ENCODE measurements at regions not wholly inside any gene's neighbourhood (a gene's known extent, or its start where the extent isn't known, plus 50 kb on each side); places are given as distances from the start of the nearest gene placed in this dataset.

DNA sequence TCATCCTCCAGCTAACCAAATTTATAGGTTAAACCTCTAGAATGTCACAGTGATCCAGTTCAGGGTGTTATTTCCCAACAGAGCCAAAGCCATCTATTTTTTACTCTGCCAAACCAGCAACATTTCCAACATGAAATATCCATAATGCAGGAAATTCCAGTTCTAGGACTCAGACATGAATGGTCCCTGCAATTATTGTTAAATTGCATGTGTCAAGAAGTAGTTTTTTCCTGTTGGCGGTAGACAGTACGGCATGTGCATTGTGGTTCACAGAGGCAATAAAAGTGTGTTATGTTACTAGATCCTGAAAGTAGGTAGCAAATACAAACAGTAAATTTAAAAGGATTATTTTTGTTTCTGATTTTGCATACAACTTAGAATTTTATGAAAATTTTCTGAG is 215.7 kb upstream of the THBS1 start:
- no peak overlapping the region for H3K4me3 ChIP-seq (replicated peaks; ENCODE audit: low read depth, low read length)
- no peak for DNase-seq (ENCODE audit: extremely low read depth, low read depth)
- TF ChIP-seq, protein P1, sequence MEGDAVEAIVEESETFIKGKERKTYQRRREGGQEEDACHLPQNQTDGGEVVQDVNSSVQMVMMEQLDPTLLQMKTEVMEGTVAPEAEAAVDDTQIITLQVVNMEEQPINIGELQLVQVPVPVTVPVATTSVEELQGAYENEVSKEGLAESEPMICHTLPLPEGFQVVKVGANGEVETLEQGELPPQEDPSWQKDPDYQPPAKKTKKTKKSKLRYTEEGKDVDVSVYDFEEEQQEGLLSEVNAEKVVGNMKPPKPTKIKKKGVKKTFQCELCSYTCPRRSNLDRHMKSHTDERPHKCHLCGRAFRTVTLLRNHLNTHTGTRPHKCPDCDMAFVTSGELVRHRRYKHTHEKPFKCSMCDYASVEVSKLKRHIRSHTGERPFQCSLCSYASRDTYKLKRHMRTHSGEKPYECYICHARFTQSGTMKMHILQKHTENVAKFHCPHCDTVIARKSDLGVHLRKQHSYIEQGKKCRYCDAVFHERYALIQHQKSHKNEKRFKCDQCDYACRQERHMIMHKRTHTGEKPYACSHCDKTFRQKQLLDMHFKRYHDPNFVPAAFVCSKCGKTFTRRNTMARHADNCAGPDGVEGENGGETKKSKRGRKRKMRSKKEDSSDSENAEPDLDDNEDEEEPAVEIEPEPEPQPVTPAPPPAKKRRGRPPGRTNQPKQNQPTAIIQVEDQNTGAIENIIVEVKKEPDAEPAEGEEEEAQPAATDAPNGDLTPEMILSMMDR (IDR thresholded peaks at IDR 0.05; ENCODE audit: low read depth, low read length, missing control alignments) = no peak

DNA sequence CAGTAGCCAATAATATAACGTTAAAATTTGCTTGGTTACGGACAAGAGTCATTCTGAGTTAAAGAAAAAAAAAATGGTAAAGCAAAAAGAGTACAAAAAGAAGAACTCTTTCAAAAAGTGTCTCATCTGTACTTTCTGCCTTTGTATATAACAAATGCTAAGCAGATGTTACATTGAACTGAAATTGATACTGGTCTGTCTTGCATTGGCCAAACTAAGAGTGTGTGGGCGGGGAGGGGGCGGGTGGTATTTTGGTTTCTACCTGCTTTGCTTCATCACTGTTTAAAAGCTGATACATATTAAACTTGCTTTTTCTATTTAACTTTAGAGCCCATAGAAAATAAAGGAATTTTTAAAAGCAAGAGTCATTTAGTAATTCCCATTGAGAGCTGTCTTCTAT is 215.0 kb upstream of the THBS1 start:
- no peak overlapping the region for H3K4me3 ChIP-seq (replicated peaks; ENCODE audit: low read depth, low read length)
- TF ChIP-seq, protein P1 (IDR thresholded peaks at IDR 0.05; ENCODE audit: low read depth, low read length, missing control alignments) = no peak
- DNase-seq (ENCODE audit: extremely low read depth, low read depth) = no peak

DNA sequence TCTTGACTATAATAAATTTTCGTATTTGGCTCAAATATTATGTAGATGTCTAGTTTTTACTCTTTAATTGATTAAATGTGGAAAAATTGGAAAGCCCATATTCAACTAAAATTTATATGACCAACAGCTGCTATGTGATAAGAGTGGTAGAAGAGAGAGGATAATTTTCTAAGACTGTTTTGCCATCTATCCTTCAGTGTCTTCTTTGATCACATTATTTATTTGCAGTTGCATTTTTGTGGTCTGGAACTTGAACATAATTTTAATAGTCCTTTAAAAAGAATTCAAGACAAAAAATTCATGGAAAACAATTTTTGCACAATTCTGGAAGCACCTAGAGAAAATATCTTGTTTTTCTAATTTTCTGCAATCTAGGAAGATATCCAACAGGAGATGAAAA is 213.3 kb upstream of the THBS1 start:
- no peak for DNase-seq (ENCODE audit: extremely low read depth, low read depth)
- TF ChIP-seq, protein P1 (IDR thresholded peaks at IDR 0.05; ENCODE audit: low read depth, low read length, missing control alignments) = no peak
- no peak overlapping the region for H3K4me3 ChIP-seq (replicated peaks; ENCODE audit: low read depth, low read length)

DNA sequence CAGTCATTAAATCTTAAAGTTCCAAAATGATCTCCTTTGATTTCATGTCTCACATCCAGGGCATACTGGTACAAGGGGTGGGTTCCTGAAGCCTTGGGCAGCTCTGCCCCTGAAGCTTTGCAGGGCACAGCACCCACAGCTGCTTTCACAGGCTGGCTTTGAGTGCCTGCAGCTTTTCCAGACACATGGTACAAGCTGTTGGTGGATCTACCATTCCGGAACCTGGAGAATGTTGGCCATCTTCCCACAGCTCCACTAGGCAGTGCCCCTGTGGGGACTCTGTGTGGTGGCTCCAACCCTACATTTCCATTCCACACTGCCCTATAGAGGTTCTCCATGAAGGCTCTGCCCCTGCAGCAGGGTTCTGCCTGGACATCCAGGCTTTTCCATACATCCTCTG is 211.1 kb upstream of the THBS1 start:
- TF ChIP-seq, protein P1 (IDR thresholded peaks at IDR 0.05; ENCODE audit: low read depth, low read length, missing control alignments) = no peak

DNA sequence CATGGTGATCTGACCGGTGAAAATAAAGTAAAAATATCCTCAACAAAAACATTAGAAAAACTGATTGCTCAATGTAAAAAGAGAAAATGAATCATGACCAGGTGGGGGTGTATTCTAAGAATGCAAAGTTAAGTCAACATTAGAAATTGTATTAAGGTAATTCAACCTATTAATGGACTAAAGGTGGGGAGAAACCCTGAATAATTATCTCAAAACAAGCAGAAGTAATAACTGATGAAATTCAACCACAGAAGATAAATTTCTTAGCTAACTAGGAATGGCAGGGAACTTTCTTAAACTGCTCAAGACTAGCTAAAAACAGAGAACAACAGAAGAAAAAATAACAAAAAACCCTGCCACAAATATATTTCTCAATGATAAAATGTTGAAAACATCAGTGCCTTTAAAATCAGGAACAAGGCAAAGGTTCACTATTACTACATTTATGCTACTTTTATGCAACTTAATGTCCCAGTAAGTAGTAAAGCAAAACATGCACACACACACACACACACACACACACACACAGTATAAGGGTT is 204.4 kb upstream of the THBS1 start:
- DNase-seq (ENCODE audit: extremely low read depth, low read depth) = no peak
- TF ChIP-seq, protein P1 (IDR thresholded peaks at IDR 0.05; ENCODE audit: low read depth, low read length, missing control alignments) = no peak
- H3K4me3 ChIP-seq (replicated peaks; ENCODE audit: low read depth, low read length) = no peak overlapping the region

More for the DNA sequence above, 211.1 kb upstream of the THBS1 start:
- no peak overlapping the region for H3K4me3 ChIP-seq (replicated peaks; ENCODE audit: low read depth, low read length)
- no peak for DNase-seq (ENCODE audit: extremely low read depth, low read depth)

DNA sequence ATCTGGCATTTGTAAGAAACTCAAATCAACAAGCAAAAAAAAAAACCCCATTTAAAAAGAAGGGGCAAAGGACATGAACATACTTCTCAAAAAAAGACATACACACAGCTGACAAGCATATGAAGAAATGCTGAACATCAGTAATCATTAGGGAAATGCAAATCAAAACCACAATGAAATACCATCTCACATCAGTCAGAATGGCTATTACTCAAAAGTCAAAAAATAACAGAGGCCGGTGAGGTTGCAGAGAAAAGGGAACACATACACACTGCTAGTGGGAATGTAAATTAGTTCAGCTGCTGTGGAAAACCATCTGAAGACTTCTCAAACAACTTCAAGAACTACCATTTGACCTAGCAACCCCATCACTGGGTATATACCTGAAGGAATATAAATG is 199.4 kb upstream of the THBS1 start:
- TF ChIP-seq, protein P1 (IDR thresholded peaks at IDR 0.05; ENCODE audit: low read depth, low read length, missing control alignments) = no peak
- H3K4me3 ChIP-seq (replicated peaks; ENCODE audit: low read depth, low read length) = no peak overlapping the region
- DNase-seq (ENCODE audit: extremely low read depth, low read depth) = no peak

DNA sequence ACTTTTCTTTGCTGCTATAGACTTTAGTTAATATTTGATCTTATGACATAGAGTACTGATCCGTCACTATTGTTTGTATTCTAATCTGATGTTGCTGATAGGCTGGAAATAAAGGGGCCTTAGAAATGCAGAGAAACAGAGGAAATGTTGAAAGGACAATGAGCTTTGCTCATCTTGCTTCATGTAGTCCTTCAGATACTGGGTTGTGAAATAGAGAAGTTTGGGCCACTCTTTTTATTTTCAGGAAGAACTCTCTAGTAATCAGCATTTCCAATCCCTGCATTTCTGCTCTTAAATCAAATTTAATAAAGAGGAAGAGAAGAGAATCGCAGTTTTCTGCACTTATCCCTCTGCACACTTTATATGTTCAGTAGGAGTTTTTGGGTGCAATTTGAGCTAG is 192.8 kb upstream of the THBS1 start:
- TF ChIP-seq, protein P1 (IDR thresholded peaks at IDR 0.05; ENCODE audit: low read depth, low read length, missing control alignments) = no peak
- no peak overlapping the region for H3K4me3 ChIP-seq (replicated peaks; ENCODE audit: low read depth, low read length)
- DNase-seq (ENCODE audit: extremely low read depth, low read depth) = no peak

Data from HFF-Myc (cell line).